Lung (tissue), 11 donors: ENCODE measurements at regions not wholly inside any gene's neighbourhood (a gene's known extent, or its start where the extent isn't known, plus 50 kb on each side); places are given as distances from the start of the nearest gene placed in this dataset.
"Not testable (repeated sequence)": the region's sequence is repeated elsewhere in the genome, so short reads cannot be mapped to it uniquely, and the experiment has no call there.

Experiments used
- ATAC-seq: fragments of 200-7000 bp; cut with Tn5 transposase; one replicate; pipeline ENCODE4 v1.9.1; 2020; ENCODE audit warnings: moderate number of reproducible peaks; ENCODE audit not compliant: insufficient read depth, low FRiP score
- DNase-seq, 3 donors: peaks; one replicate each; pipeline ENCODE4 v3.0.0-alpha.2; 2013 to 2017
- H3K27ac ChIP-seq, 2 donors: one replicate each; pipeline ENCODE4 v1.5.1; 2013; ENCODE audit warnings: mild to moderate bottlenecking in 2 of 2, moderate library complexity in 2 of 2, control low read depth in 1 of 2, inconsistent platforms in 1 of 2, low read depth in 1 of 2, low read length in 1 of 2
- H3K27me3 ChIP-seq, 3 donors: one replicate each; pipeline ENCODE4 v1.5.1; 2013; ENCODE audit warnings: low read length in 2 of 3; ENCODE audit not compliant: control insufficient read depth in 3 of 3, insufficient read depth in 3 of 3
- H3K36me3 ChIP-seq, 4 donors: one replicate each; pipeline ENCODE4 v1.5.1; 2013; ENCODE audit warnings: low read length in 4 of 4, mild to moderate bottlenecking in 1 of 4, moderate library complexity in 1 of 4; ENCODE audit not compliant: control insufficient read depth in 4 of 4, insufficient read depth in 4 of 4
- H3K4me1 ChIP-seq, 5 donors: one replicate each; pipeline ENCODE4 v1.5.1; 2013; ENCODE audit warnings: low read length in 5 of 5, mild to moderate bottlenecking in 2 of 5, moderate library complexity in 1 of 5; ENCODE audit not compliant: control insufficient read depth in 5 of 5, insufficient read depth in 5 of 5
- H3K4me3 ChIP-seq: one replicate; pipeline ENCODE4 v1.5.1; 2013; ENCODE audit warnings: mild to moderate bottlenecking, control low read depth, moderate library complexity
- H3K9ac ChIP-seq, 2 donors: one replicate each; pipeline ENCODE4 v1.5.1; 2013; ENCODE audit warnings: low read length in 2 of 2, control low read depth in 1 of 2; ENCODE audit not compliant: insufficient read depth in 1 of 2
- H3K9me3 ChIP-seq, 4 donors: one replicate each; pipeline ENCODE4 v1.5.1; 2013; ENCODE audit warnings: low read length in 3 of 4, mild to moderate bottlenecking in 1 of 4, moderate library complexity in 1 of 4; ENCODE audit not compliant: control insufficient read depth in 4 of 4, insufficient read depth in 3 of 4
- CTCF ChIP-seq: IDR thresholded peaks from 2 replicates; pipeline ENCODE4 v1.5.1; 2012; ENCODE audit warnings: mild to moderate bottlenecking; ENCODE audit errors: control extremely low read depth, extremely low read depth
- WGBS, 2 donors: extraction: QIAGEN DNeasy Blood & Tissue Kit; methylation state at CpG; one replicate each; pipeline ENCODE4 v1.1.7; 2013; 5-methylcytosine and 5-hydroxymethylcytosine counted together
- donor health status: control.
- donor health status: control.
- donor health status: Bipolar disorder and iron deficiency.
- donor health status: healthy.
- donor health status: DM: yes; HTN: yes; CAD: no.

GRCh38 chr12:75856235-75856634, 175.3 kb downstream of the PHLDA1 start:
- H3K9me3 ChIP-seq, result no peaks in the 10 kb centered on the region
- WGBS, 2 donors, result 69 to 77% methylated on average over 1 of the region's 1 CpG
- peak in 2 of 3 donors; percentile 71 to 82 for DNase-seq

GRCh38 chr12:75855360-75855759, 176.2 kb downstream of the PHLDA1 start:
- Histone ChIP-seq H3K27me3 (no peaks in the 10 kb centered on the region), H3K4me1 (peaks cover 0 to 27% (median 7%) of the 10 kb centered on the region in 5 donors), H3K36me3 (no peaks in the 10 kb centered on the region), H3K9me3 (no peaks in the 10 kb centered on the region), H3K27ac (no peak overlapping the region), H3K9ac (no peak overlapping the region), H3K4me3 (no peak overlapping the region)
- WGBS, 2 donors, result 94 to 99% methylated on average over 2 of the region's 2 CpGs
- ATAC-seq, result no peak
- DNase-seq, result no peak
- TF ChIP-seq CTCF, result no peak

More at GRCh38 chr12:75856235-75856634, 175.3 kb downstream of the PHLDA1 start:
- peak overlapping the region in 1 of 2 donors; percentile 33 for H3K27ac ChIP-seq
- H3K4me3 ChIP-seq, result no peak overlapping the region
- TF ChIP-seq CTCF, result no peak
- peaks cover 0 to 19% (median 0%) of the 10 kb centered on the region in 5 donors for H3K4me1 ChIP-seq
- no peaks in the 10 kb centered on the region for H3K36me3 ChIP-seq
- ATAC-seq, result no peak
- no peak overlapping the region for H3K9ac ChIP-seq
- H3K27me3 ChIP-seq, result no peaks in the 10 kb centered on the region

- TF ChIP-seq CTCF, result no peak
- Histone ChIP-seq H3K9me3 (no peaks in the 10 kb centered on the region), H3K36me3 (no peaks in the 10 kb centered on the region), H3K4me1 (peaks cover 0 to 33% (median 9%) of the 10 kb centered on the region in 5 donors), H3K27ac (no peak overlapping the region), H3K27me3 (no peaks in the 10 kb centered on the region), H3K9ac (no peak overlapping the region), H3K4me3 (no peak overlapping the region)
- WGBS, 2 donors, result 76 to 80% methylated on average over 4 of the region's 4 CpGs
- DNase-seq (no peak), ATAC-seq (no peak)
These were observed 176.8 kb downstream of the PHLDA1 start for GRCh38 chr12:75854681-75855309.

GRCh38 chr12:75854137-75854536, 177.4 kb downstream of the PHLDA1 start:
- DNase-seq, H3K4me3 ChIP-seq, H3K9me3 ChIP-seq, H3K36me3 ChIP-seq, H3K27ac ChIP-seq, H3K9ac ChIP-seq, H3K27me3 ChIP-seq, ATAC-seq: not testable (repeated sequence)
- 95 to 97% methylated on average over 5 of the region's 5 CpGs for WGBS, 2 donors
- H3K4me1 ChIP-seq, result peaks cover 0 to 40% (median 11%) of the 10 kb centered on the region in 5 donors
